GOT3 (cell line): ENCODE measurements at regions not wholly inside any gene's neighbourhood (a gene's known extent, or its start where the extent isn't known, plus 50 kb on each side); places are given as distances from the start of the nearest gene placed in this dataset.
A peak's percentile ranks its signal among the peaks of the same experiment; 100 is the strongest.

Experiments
- DNase-seq: peaks from one replicate; lab custom pipeline; 2025; ENCODE audit warnings: mixed read lengths; lab: John Stamatoyannopoulos, UW

- no peak for DNase-seq
Measured at GRCh38 chr1:201749059-201749690, 79.8 kb upstream of the IPO9 start.

- DNase-seq, result no peak
Measured at GRCh38 chr1:201750120-201750519, 78.8 kb upstream of the IPO9 start.

- no peak for DNase-seq
Measured at GRCh38 chr1:201750934-201751333, 78.0 kb upstream of the IPO9 start.

GRCh38 chr1:201751872-201752271, 77.1 kb upstream of the IPO9 start:
- no peak for DNase-seq

GRCh38 chr1:201752333-201752732, 76.6 kb upstream of the IPO9 start:
- no peak for DNase-seq

GRCh38 chr1:201753492-201753891, 75.5 kb upstream of the IPO9 start:
- no peak for DNase-seq

GRCh38 chr1:201754353-201754752, 74.6 kb upstream of the IPO9 start:
- DNase-seq, result no peak

GRCh38 chr1:201755200-201755599, 73.8 kb upstream of the IPO9 start:
- no peak for DNase-seq

- no peak for DNase-seq
Measured at GRCh38 chr1:201756406-201756805, 72.6 kb upstream of the IPO9 start.

GRCh38 chr1:201758499-201759050, 70.4 kb upstream of the IPO9 start:
- DNase-seq, result no peak

- DNase-seq, result no peak
Measured at GRCh38 chr1:201759194-201759815, 69.7 kb upstream of the IPO9 start.

GRCh38 chr1:201760516-201760915, 68.4 kb upstream of the IPO9 start:
- no peak for DNase-seq

GRCh38 chr1:201761178-201761577, 67.8 kb upstream of the IPO9 start:
- DNase-seq, result no peak

GRCh38 chr1:201761871-201762270, 67.1 kb upstream of the IPO9 start:
- DNase-seq, result no peak

- no peak for DNase-seq
Measured at GRCh38 chr1:201762381-201762780, 66.6 kb upstream of the IPO9 start.

GRCh38 chr1:201763455-201764140, 65.4 kb upstream of the IPO9 start:
- no peak for DNase-seq

GRCh38 chr1:201764166-201764565, 64.8 kb upstream of the IPO9 start:
- no peak for DNase-seq

- no peak for DNase-seq
Measured at GRCh38 chr1:201764579-201764978, 64.4 kb upstream of the IPO9 start.

- DNase-seq, result peak; percentile 84
Measured at GRCh38 chr1:201766131-201766866, 62.7 kb upstream of the IPO9 start.

GRCh38 chr1:201767339-201767738, 61.6 kb upstream of the IPO9 start:
- no peak for DNase-seq

GRCh38 chr1:201769072-201769471, 59.9 kb upstream of the IPO9 start:
- DNase-seq, result no peak

- DNase-seq, result no peak
Measured at GRCh38 chr1:201769966-201770365, 59.0 kb upstream of the IPO9 start.
